Testis (tissue), 2 donors: ENCODE measurements at regions not wholly inside any gene's neighbourhood (a gene's known extent, or its start where the extent isn't known, plus 50 kb on each side); places are given as distances from the start of the nearest gene placed in this dataset.

Source experiments
- CTCF ChIP-seq, 3 experiments: fragments of 450-650 bp in 2 of 3; fragments of 200-600 bp in 1 of 3; sonication (generic) in 1 of 3; IDR thresholded peaks; one replicate each; pipeline ENCODE4 v1.5.1; 2016 to 2019; ENCODE audit warnings: antibody characterized with exemption in 3 of 3, mild to moderate bottlenecking in 2 of 3, moderate library complexity in 1 of 3
- POLR2A ChIP-seq: fragments of 450-650 bp; IDR thresholded peaks from one replicate; pipeline ENCODE4 v1.6.1; 2017; ENCODE audit warnings: antibody characterized with exemption, mild to moderate bottlenecking, moderate library complexity

GRCh38 chr16:35628976-35629375 is 2169.6 kb downstream of the TP53TG3F start:
- TF ChIP-seq CTCF (IDR thresholded peaks at IDR 0.05) (no peak), POLR2A (no peak)
